Kidney epithelial cell (primary cell): ENCODE measurements at regions not wholly inside any gene's neighbourhood (a gene's known extent, or its start where the extent isn't known, plus 50 kb on each side); places are given as distances from the start of the nearest gene placed in this dataset.
A peak's percentile ranks its signal among the peaks of the same experiment; 100 is the strongest.

Experiments used
- DNase-seq: peaks from one replicate; pipeline ENCODE4 v3.0.0-alpha.2; 2010; ENCODE audit warnings: low read depth
- H3K27me3 ChIP-seq: 2 replicates; pipeline ENCODE4 v1.6.0; 2011; ENCODE audit warnings: low read length; ENCODE audit not compliant: control insufficient read depth, insufficient read depth
- H3K36me3 ChIP-seq: 2 replicates; pipeline ENCODE4 v1.5.1; 2011; ENCODE audit warnings: low read length; ENCODE audit not compliant: control insufficient read depth, insufficient read depth
- H3K4me3 ChIP-seq: 2 replicates; pipeline ENCODE4 v1.5.1; 2011; ENCODE audit warnings: low read depth, mild to moderate bottlenecking, control low read depth, low read length
- TF ChIP-seq, protein P1 (sequence below): IDR thresholded peaks from 2 replicates; pipeline ENCODE4 v1.5.1; 2011; ENCODE audit warnings: mild to moderate bottlenecking, moderate library complexity, low read length, control low read depth, inconsistent platforms; ENCODE audit not compliant: insufficient read depth, poor library complexity, severe bottlenecking

- TF ChIP-seq, protein P1, sequence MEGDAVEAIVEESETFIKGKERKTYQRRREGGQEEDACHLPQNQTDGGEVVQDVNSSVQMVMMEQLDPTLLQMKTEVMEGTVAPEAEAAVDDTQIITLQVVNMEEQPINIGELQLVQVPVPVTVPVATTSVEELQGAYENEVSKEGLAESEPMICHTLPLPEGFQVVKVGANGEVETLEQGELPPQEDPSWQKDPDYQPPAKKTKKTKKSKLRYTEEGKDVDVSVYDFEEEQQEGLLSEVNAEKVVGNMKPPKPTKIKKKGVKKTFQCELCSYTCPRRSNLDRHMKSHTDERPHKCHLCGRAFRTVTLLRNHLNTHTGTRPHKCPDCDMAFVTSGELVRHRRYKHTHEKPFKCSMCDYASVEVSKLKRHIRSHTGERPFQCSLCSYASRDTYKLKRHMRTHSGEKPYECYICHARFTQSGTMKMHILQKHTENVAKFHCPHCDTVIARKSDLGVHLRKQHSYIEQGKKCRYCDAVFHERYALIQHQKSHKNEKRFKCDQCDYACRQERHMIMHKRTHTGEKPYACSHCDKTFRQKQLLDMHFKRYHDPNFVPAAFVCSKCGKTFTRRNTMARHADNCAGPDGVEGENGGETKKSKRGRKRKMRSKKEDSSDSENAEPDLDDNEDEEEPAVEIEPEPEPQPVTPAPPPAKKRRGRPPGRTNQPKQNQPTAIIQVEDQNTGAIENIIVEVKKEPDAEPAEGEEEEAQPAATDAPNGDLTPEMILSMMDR: no peak
- no peaks in the 10 kb centered on the region for H3K27me3 ChIP-seq
- no peak overlapping the region for H3K4me3 ChIP-seq
- no peak for DNase-seq
- H3K36me3 ChIP-seq: no peaks in the 10 kb centered on the region
Observed at GRCh38 chr17:69900829-69901228, 174.2 kb upstream of the KCNJ16 start.

DNA sequence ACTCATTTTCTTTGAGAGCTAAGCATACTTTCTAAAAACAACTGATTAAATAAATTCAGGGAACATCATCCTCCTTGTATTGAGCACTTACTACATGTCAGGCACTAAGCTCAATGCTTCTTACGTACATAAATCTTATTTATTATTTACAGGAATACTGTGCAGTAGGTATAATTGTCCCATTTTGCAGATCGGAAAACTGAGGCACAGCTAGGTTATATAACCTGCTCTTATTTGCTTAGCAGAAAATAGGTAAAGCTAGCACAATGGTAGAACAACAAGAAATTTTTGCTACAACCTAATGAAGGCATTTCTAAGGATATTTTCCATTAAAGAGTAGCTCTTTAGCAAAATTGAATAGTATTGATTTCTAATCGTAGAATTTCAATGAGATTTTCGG is 168.7 kb upstream of the KCNJ16 start:
- Histone ChIP-seq H3K4me3 (no peak overlapping the region), H3K36me3 (no peaks in the 10 kb centered on the region), H3K27me3 (no peaks in the 10 kb centered on the region)
- DNase-seq: no peak
- TF ChIP-seq, protein P1: no peak

- H3K36me3 ChIP-seq: no peaks in the 10 kb centered on the region
- no peak for DNase-seq
- H3K4me3 ChIP-seq: no peak overlapping the region
- TF ChIP-seq, protein P1: no peak
- no peaks in the 10 kb centered on the region for H3K27me3 ChIP-seq
Observed at GRCh38 chr17:69907132-69907847, 167.7 kb upstream of the KCNJ16 start.

DNA sequence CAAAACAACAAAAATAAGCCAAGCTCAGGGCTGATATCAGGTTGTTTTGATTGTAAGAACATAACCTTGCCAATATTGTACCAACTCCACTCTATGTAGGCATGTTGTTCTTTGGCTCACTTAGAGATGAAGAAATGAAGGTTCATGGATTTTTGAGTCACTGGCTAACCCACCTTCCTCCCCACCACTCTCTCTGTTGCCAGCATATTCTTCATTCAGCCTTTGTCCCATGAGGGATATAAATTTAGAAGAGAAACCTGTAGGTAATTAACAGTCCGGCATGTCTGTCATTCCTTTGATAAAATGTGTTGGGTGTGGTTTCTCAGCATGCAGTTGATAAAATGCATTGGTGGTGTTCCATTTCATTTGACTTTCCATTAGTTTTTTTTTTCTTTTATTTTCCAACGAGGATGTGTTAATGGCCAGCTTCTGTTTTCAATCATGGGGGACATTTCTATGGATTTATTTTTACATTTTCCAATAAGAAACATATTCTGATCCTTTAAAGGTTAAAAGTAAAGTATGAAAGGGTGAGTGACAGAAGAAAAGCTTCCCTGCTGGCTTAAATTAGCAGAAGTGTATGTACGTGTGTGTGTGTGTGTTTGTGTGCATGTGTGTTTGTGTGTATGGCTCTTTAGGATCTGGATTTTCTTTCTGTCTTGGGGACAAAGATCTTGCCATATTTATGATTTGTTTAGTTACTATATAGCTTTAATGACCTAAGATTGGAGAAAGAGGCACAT is 166.2 kb upstream of the KCNJ16 start:
- TF ChIP-seq, protein P1: no peak
- H3K4me3 ChIP-seq: no peak overlapping the region
- H3K27me3 ChIP-seq: no peaks in the 10 kb centered on the region
- no peaks in the 10 kb centered on the region for H3K36me3 ChIP-seq
- no peak for DNase-seq

DNA sequence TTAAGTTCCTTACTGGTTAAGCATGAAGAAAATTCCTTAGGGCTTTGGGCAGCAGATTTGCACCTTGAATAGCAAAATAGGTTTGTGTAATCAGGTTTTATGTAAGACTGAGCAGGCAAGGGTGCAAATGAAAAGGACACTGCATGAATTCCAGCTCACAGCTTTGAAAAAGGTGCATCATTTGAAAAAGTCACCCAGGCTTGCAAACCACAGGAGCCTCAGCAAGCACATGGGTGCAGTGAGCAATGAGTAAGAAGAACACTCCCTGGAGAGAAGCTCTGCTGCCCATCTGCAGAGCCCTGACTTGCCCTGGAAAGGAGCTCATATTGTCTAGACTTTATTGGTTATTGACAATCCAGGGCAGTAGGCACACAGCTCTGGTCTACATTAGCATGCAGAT is 165.6 kb upstream of the KCNJ16 start:
- no peak overlapping the region for H3K4me3 ChIP-seq
- no peaks in the 10 kb centered on the region for H3K27me3 ChIP-seq
- H3K36me3 ChIP-seq: no peaks in the 10 kb centered on the region
- DNase-seq: peak; percentile 51
- TF ChIP-seq, protein P1: no peak
